OCI-LY1 (cell line): ENCODE measurements at regions not wholly inside any gene's neighbourhood (a gene's known extent, or its start where the extent isn't known, plus 50 kb on each side); places are given as distances from the start of the nearest gene placed in this dataset.

Source experiments
- H2AFZ ChIP-seq: fragments of 200-600 bp; sonication (generic), shearing (Covaris generic); 2 replicates; pipeline ENCODE4 v1.6.0; 2014; ENCODE audit warnings: antibody characterized with exemption, mild to moderate bottlenecking, low read length
- H3F3A ChIP-seq: fragments of 200-600 bp; sonication (generic), shearing (Covaris generic); 2 replicates; pipeline ENCODE4 v1.6.0; 2014; ENCODE audit warnings: mild to moderate bottlenecking, antibody characterized with exemption, low read length, moderate library complexity; ENCODE audit not compliant: insufficient read depth
- H3K27ac ChIP-seq: fragments of 200-600 bp; sonication (generic); 2 replicates; pipeline ENCODE4 v1.5.1; 2014; ENCODE audit warnings: low read length, mixed run types, mild to moderate bottlenecking, low read depth; ENCODE audit not compliant: poor library complexity, severe bottlenecking
- H3K27me3 ChIP-seq: fragments of 200-600 bp; sonication (generic); 2 replicates; pipeline ENCODE4 v1.6.0; 2014; ENCODE audit warnings: antibody characterized with exemption, mild to moderate bottlenecking, low read length, moderate library complexity; ENCODE audit not compliant: insufficient read depth
- H3K36me3 ChIP-seq: fragments of 200-600 bp; sonication (generic); 2 replicates; pipeline ENCODE4 v1.6.1; 2014; ENCODE audit warnings: mild to moderate bottlenecking, antibody characterized with exemption, low read length, moderate library complexity, mixed read lengths; ENCODE audit not compliant: insufficient read depth
- H3K4me1 ChIP-seq: fragments of 200-600 bp; sonication (generic); 2 replicates; pipeline ENCODE4 v1.5.1; 2014; ENCODE audit warnings: mild to moderate bottlenecking, low read length, moderate library complexity; ENCODE audit not compliant: insufficient read depth, severe bottlenecking
- H3K4me2 ChIP-seq: fragments of 200-600 bp; sonication (generic), shearing (Covaris generic); 2 replicates; pipeline ENCODE4 v1.6.1; 2014; ENCODE audit warnings: low read length
- H3K4me3 ChIP-seq: fragments of 200-600 bp; sonication (generic); 2 replicates; pipeline ENCODE4 v1.5.1; 2014; ENCODE audit warnings: low read length, low read depth, mild to moderate bottlenecking, mixed read lengths; ENCODE audit not compliant: poor library complexity, severe bottlenecking
- H3K79me2 ChIP-seq: fragments of 200-600 bp; shearing (Covaris generic); 2 replicates; pipeline ENCODE4 v1.6.1; 2016; ENCODE audit warnings: mixed run types, low read length, mixed read lengths; ENCODE audit not compliant: insufficient read depth
- H3K9ac ChIP-seq: fragments of 200-600 bp; sonication (generic), shearing (Covaris generic); 2 replicates; pipeline ENCODE4 v1.6.1; 2014; ENCODE audit warnings: mild to moderate bottlenecking, low read length, mixed read lengths
- H3K9me2 ChIP-seq: fragments of 200-600 bp; sonication (generic), shearing (Covaris generic); 2 replicates; pipeline ENCODE4 v1.6.1; 2014; ENCODE audit warnings: low read depth, mild to moderate bottlenecking, low read length, mixed read lengths
- H3K9me3 ChIP-seq: fragments of 200-600 bp; shearing (Covaris generic); 2 replicates; pipeline ENCODE4 v1.6.1; 2014; ENCODE audit warnings: low read length, mixed read lengths
- H4K20me1 ChIP-seq: fragments of 200-600 bp; sonication (generic), shearing (Covaris generic); 2 replicates; pipeline ENCODE4 v1.6.0; 2016; ENCODE audit warnings: mild to moderate bottlenecking, low read length; ENCODE audit not compliant: insufficient read depth
- CTCF ChIP-seq: fragments of 200-600 bp; sonication (generic), shearing (Covaris generic); IDR thresholded peaks from 2 replicates; pipeline ENCODE4 v1.5.1; 2017; ENCODE audit warnings: mild to moderate bottlenecking, antibody characterized with exemption, low read length, moderate library complexity, mixed read lengths
- EZH2 ChIP-seq: fragments of 200-600 bp; sonication (generic), shearing (Covaris generic); IDR thresholded peaks from 2 replicates; pipeline ENCODE4 v1.8.0; 2017; ENCODE audit warnings: borderline replicate concordance, mixed run types, mild to moderate bottlenecking, antibody characterized with exemption, low read length, moderate library complexity, mixed read lengths

GRCh38 chr2:193627187-193627926 is 1432.6 kb upstream of the TMEFF2 start:
- Histone ChIP-seq H2AFZ (no peak overlapping the region), H4K20me1 (no peaks in the 10 kb centered on the region), H3K36me3 (no peaks in the 10 kb centered on the region), H3K9me2 (no peaks in the 10 kb centered on the region), H3K9ac (no peak overlapping the region), H3K79me2 (no peaks in the 10 kb centered on the region), H3K4me1 (no peaks in the 10 kb centered on the region), H3K27me3 (no peaks in the 10 kb centered on the region), H3K9me3 (no peaks in the 10 kb centered on the region), H3K27ac (no peak overlapping the region), H3F3A (no peaks in the 10 kb centered on the region), H3K4me3 (no peak overlapping the region), H3K4me2 (no peak overlapping the region)
- TF ChIP-seq EZH2, result no peak
- no peak for TF ChIP-seq CTCF

DNA sequence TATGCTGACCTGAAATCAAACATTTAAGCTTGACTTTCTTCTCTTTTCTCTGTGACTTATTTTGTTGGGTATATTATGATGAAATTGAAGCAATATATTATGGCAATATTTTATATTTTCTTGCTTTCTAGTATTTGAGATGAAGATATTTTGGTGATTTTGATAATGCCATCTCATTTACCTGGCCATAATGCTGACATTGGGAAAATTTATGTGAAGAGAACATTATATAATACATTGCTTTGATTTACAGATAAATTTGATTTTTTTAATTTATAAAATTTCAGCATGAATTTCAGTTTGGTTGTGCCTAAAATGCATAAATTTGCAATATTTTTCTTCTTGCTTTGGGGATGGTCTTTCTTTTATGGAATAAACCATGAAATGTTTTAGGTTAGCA is 1413.7 kb upstream of the TMEFF2 start:
- H3K9ac ChIP-seq, result no peak overlapping the region
- H3K9me2 ChIP-seq, result no peaks in the 10 kb centered on the region
- no peaks in the 10 kb centered on the region for H3K9me3 ChIP-seq
- no peak overlapping the region for H2AFZ ChIP-seq
- H3F3A ChIP-seq, result no peaks in the 10 kb centered on the region
- no peaks in the 10 kb centered on the region for H3K4me1 ChIP-seq
- no peaks in the 10 kb centered on the region for H4K20me1 ChIP-seq
- no peaks in the 10 kb centered on the region for H3K79me2 ChIP-seq
- no peak for TF ChIP-seq EZH2
- no peak for TF ChIP-seq CTCF
- no peak overlapping the region for H3K4me3 ChIP-seq
- no peaks in the 10 kb centered on the region for H3K36me3 ChIP-seq
- H3K27me3 ChIP-seq, result no peaks in the 10 kb centered on the region
- H3K4me2 ChIP-seq, result no peak overlapping the region
- no peak overlapping the region for H3K27ac ChIP-seq

DNA sequence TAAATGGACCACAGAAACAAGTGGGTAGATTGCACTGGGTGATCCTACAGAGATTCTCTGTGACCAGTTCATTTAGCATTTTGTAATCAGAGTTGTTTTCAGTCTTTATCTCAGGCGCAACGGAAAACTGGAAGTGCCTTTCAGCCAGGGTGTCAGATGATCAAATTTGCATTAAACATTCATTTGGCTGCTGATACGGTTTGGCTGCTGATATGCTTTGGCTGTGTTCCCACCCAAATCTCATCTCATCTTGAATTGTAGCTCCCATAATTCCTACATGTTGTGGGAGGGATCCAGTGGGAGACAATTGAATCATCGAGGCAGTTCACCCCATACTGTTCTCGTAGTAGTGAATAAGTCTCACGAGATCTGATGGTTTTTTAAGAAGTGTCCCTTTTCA is 1396.1 kb upstream of the TMEFF2 start:
- Histone ChIP-seq H4K20me1 (no peaks in the 10 kb centered on the region), H3K4me3 (no peak overlapping the region), H3K9ac (no peak overlapping the region), H3K36me3 (no peaks in the 10 kb centered on the region), H3K4me1 (no peaks in the 10 kb centered on the region), H3K9me2 (no peaks in the 10 kb centered on the region), H3K9me3 (no peaks in the 10 kb centered on the region), H3K79me2 (no peaks in the 10 kb centered on the region), H3K27ac (no peak overlapping the region), H3F3A (no peaks in the 10 kb centered on the region), H2AFZ (no peak overlapping the region), H3K27me3 (no peaks in the 10 kb centered on the region), H3K4me2 (no peak overlapping the region)
- TF ChIP-seq CTCF (no peak), EZH2 (no peak)
